SH-SY5Y (cell line): ENCODE measurements at regions not wholly inside any gene's neighbourhood (a gene's known extent, or its start where the extent isn't known, plus 50 kb on each side); places are given as distances from the start of the nearest gene placed in this dataset.

ENCODE experiments used
- GATA2 ChIP-seq: IDR thresholded peaks from 2 replicates; pipeline ENCODE4 v1.6.1; 2011; ENCODE audit warnings: mild to moderate bottlenecking, low read depth, low read length
- GATA3 ChIP-seq: IDR thresholded peaks from 2 replicates; pipeline ENCODE4 v1.6.1; 2011; ENCODE audit warnings: low read depth, mild to moderate bottlenecking, low read length, moderate library complexity

DNA sequence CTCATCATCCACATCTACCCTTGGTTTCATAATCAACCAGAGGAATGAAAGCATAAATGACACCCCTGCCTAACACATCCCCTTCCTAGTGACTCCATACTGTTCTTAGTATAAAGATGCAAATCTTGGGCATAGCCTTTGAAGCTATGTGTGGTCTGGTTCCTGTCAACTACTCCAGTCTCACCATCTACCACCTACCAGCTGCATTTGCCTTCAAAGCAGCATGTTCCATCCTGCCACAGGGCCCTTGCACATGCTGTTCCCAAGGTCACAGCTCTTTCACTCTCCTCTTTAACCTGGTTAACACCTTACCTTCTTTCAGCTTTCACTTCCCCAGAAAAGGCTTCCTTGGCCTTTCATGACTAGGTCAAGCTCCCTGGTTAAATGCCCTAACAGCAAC lies 62.3 kb upstream of the ARHGEF3 start:
- TF ChIP-seq GATA2 (no peak), GATA3 (no peak)
